ENCODE measurements at regions not wholly inside any gene's neighbourhood (a gene's known extent, or its start where the extent isn't known, plus 50 kb on each side); places are given as distances from the start of the nearest gene placed in this dataset.

GRCh38 chr1:87511449-87511848, 182.8 kb downstream of the LMO4 start:
- peaks cover 13% of the 10 kb centered on the region for H3K4me1 ChIP-seq
- H3K4me3 ChIP-seq: no peak overlapping the region
- no peak overlapping the region for H3K27ac ChIP-seq
- no peak for DNase-seq
- H3K9me3 ChIP-seq (replicated peaks): no peaks in the 10 kb centered on the region
- no peaks in the 10 kb centered on the region for H3K36me3 ChIP-seq
- H3K27me3 ChIP-seq: no peaks in the 10 kb centered on the region

- DNase-seq: no peak
- Histone ChIP-seq H3K27me3 (no peaks in the 10 kb centered on the region), H3K27ac (peak overlapping the region; percentile 10; the same call in 1 of the 2 replicates), H3K4me3 (no peak overlapping the region), H3K4me1 (peaks cover 13% of the 10 kb centered on the region), H3K36me3 (no peaks in the 10 kb centered on the region), H3K9me3 (replicated peaks) (no peaks in the 10 kb centered on the region)
Observed at GRCh38 chr1:87512431-87512830, 183.8 kb downstream of the LMO4 start.

- no peaks in the 10 kb centered on the region for H3K36me3 ChIP-seq
- peaks cover 13% of the 10 kb centered on the region for H3K4me1 ChIP-seq
- peak; percentile 27 to 76 for DNase-seq
- no peaks in the 10 kb centered on the region for H3K9me3 ChIP-seq (replicated peaks)
- H3K27me3 ChIP-seq: no peaks in the 10 kb centered on the region
- H3K27ac ChIP-seq: peak overlapping the region; percentile 10; the same call in 1 of the 2 replicates
- peak overlapping the region; percentile 1; the same call in 1 of the 2 replicates for H3K4me3 ChIP-seq
Observed at GRCh38 chr1:87513255-87513654, 184.6 kb downstream of the LMO4 start.

DNA sequence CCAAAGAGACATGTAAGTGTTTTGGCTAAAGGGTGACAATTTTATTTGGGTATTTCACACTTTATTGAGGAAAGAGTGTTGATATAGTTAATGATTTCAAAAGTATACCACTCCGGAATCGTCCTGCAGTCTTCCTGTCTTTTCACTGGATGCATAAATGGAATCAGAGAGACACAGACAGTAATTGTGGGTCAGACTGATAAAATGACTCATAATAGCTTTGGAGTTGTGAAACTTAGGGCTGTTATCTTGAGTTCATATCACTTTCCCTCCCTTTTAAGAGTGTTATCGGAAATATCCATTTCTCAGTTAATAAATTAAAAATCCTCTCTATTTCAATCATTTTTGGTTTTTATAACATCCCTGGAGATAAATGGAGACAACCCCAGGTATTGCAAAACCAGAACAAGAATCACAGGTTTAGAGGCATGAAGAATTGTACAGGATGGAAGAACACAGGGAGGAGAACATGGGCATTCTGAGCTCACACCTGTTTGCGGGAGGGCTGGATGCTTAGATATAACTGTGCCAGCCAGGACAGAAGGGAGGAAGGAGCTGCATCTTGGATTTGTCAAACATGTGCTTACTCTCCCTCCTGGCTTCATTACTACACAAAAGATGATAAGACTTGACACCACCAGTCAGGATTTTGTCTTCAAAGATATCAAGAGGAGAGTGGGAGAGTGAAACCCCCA, 185.4 kb downstream of the LMO4 start:
- Histone ChIP-seq H3K36me3 (no peaks in the 10 kb centered on the region), H3K27me3 (no peaks in the 10 kb centered on the region), H3K9me3 (replicated peaks) (no peaks in the 10 kb centered on the region), H3K27ac (no peak overlapping the region), H3K4me1 (peaks cover 13% of the 10 kb centered on the region), H3K4me3 (no peak overlapping the region)
- DNase-seq: no peak

DNA sequence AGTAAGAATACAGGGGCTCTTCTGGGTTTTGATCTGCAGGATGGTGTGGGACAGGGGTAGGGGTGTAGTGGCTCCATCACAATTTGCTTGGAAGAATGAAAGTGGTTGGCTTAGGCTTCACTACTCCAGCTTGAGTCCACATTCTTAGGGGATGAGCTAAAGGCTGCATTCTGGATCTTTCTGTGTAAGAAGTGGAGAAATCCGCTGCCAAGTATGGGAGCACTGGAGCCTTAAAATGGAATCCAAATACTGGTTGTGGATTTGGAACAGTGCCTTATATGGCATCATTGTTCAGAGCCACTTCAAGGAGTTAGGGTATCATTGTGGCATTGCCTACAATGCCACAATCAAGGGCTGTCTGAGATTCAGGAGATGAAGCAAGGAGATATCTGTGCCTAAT, 187.1 kb downstream of the LMO4 start:
- Histone ChIP-seq H3K4me1 (peaks cover 13% of the 10 kb centered on the region), H3K27ac (no peak overlapping the region), H3K27me3 (no peaks in the 10 kb centered on the region), H3K4me3 (no peak overlapping the region), H3K36me3 (no peaks in the 10 kb centered on the region), H3K9me3 (replicated peaks) (no peaks in the 10 kb centered on the region; the same call in 1 of the 2 replicates)
- no peak for DNase-seq

DNA sequence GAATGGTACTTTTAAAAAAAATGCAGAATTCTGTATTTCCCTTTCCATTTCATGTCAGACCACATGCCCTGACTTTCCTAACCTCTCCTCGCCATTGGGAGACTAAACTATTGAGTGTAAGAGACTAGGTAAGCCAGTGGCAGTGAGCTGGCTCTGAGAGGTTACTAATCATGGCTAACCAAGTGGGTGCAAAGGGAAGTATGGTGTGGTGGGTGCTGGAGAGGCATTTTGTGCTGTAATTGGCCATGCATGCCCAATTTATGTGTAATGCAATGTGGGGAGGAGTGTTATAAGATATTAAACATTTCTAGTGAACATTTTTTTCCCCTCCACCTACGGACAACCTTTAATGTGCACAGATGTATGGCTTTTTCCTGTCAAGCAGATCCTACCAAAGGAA, 190.1 kb downstream of the LMO4 start:
- Histone ChIP-seq H3K4me1 (peaks cover 3% of the 10 kb centered on the region), H3K36me3 (no peaks in the 10 kb centered on the region), H3K4me3 (no peak overlapping the region), H3K9me3 (replicated peaks) (no peaks in the 10 kb centered on the region; the same call in 1 of the 2 replicates), H3K27ac (no peak overlapping the region), H3K27me3 (no peaks in the 10 kb centered on the region)
- DNase-seq: no peak

- H3K36me3 ChIP-seq: no peaks in the 10 kb centered on the region
- H3K4me3 ChIP-seq: no peak overlapping the region
- no peaks in the 10 kb centered on the region; the same call in 1 of the 2 replicates for H3K9me3 ChIP-seq (replicated peaks)
- no peak overlapping the region for H3K27ac ChIP-seq
- no peaks in the 10 kb centered on the region for H3K27me3 ChIP-seq
- no peak for DNase-seq
- peaks cover 3% of the 10 kb centered on the region; the same call in 1 of the 2 replicates for H3K4me1 ChIP-seq
Observed at GRCh38 chr1:87521452-87521851, 192.8 kb downstream of the LMO4 start.

DNA sequence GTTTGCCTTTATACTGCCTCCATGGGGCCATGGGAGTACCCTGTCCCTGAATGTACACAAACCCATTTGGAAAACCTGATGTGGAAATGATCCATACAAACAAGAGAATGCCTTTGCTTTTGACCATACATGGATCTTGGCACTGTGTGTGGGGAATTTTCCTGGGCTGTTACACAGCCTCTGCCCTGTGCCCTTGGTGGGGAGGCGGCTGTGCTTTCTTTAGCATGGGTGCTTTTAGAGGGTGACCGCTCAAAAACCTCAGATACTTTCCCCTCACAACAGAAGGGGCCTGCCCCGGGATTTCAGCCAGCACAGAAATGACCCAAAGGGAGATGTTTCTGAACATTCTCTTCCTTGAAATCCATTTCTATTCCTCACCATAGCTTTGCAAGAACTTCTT, 194.8 kb downstream of the LMO4 start:
- H3K4me1 ChIP-seq: peaks cover 3% of the 10 kb centered on the region; the same call in 1 of the 2 replicates
- H3K36me3 ChIP-seq: no peaks in the 10 kb centered on the region
- no peak for DNase-seq
- no peaks in the 10 kb centered on the region for H3K27me3 ChIP-seq
- no peak overlapping the region for H3K27ac ChIP-seq
- no peaks in the 10 kb centered on the region; the same call in 1 of the 2 replicates for H3K9me3 ChIP-seq (replicated peaks)
- H3K4me3 ChIP-seq: no peak overlapping the region

GRCh38 chr1:87524021-87524754, 195.5 kb downstream of the LMO4 start:
- no peaks in the 10 kb centered on the region for H3K36me3 ChIP-seq
- no peak overlapping the region for H3K4me3 ChIP-seq
- no peak overlapping the region for H3K27ac ChIP-seq
- no peaks in the 10 kb centered on the region for H3K27me3 ChIP-seq
- H3K9me3 ChIP-seq (replicated peaks): no peaks in the 10 kb centered on the region; the same call in 1 of the 2 replicates
- peaks cover 3% of the 10 kb centered on the region; the same call in 1 of the 2 replicates for H3K4me1 ChIP-seq
- peak; percentile 21 to 25 for DNase-seq

- H3K36me3 ChIP-seq: no peaks in the 10 kb centered on the region
- no peaks in the 10 kb centered on the region; the same call in 1 of the 2 replicates for H3K4me1 ChIP-seq
- H3K9me3 ChIP-seq (replicated peaks): no peaks in the 10 kb centered on the region
- no peak for DNase-seq
- no peak overlapping the region for H3K27ac ChIP-seq
- no peaks in the 10 kb centered on the region for H3K27me3 ChIP-seq
- H3K4me3 ChIP-seq: no peak overlapping the region
Observed at GRCh38 chr1:87528754-87529517, 200.3 kb downstream of the LMO4 start.

DNA sequence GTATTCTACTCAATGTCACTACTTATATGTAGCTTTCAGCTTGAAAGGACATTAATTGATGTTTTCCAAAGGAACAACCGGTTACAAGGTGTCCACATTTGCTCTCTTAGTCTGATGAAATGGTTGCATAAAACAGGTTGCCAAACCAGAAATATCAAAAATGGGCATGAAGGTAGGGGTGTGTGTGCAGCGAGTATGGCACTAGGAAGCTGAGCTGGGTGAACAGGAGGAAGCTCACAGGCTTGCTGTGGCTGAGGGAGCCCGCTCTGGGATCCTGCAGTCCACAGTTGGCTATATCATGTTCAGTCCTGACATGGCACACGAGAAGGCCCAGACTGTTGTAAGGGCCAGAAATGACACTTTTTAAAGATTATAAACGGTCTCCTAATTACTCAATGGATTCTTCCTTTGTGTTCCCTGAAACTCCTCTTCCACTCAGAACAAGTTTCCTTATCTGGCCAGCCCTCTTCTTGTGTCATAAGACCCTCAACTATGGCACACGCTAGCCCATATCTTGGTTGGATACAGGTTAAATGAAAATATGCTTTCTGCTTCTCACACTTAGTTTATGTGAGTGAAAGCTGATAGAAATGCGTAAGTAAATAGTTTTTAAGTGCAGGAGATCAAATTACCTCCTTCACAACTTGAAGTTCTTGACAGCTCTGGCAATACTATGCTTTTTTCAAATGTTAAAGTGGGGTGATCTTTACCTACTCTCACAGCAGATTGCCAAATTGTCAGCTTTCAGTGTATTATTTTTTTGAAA, 201.5 kb downstream of the LMO4 start:
- Histone ChIP-seq H3K27me3 (no peaks in the 10 kb centered on the region), H3K4me3 (no peak overlapping the region), H3K27ac (no peak overlapping the region), H3K36me3 (no peaks in the 10 kb centered on the region), H3K9me3 (replicated peaks) (no peaks in the 10 kb centered on the region), H3K4me1 (no peaks in the 10 kb centered on the region; the same call in 1 of the 2 replicates)
- no peak for DNase-seq

- no peaks in the 10 kb centered on the region for H3K27me3 ChIP-seq
- no peak overlapping the region for H3K27ac ChIP-seq
- H3K4me1 ChIP-seq: no peaks in the 10 kb centered on the region
- DNase-seq: no peak
- H3K4me3 ChIP-seq: no peak overlapping the region
- no peaks in the 10 kb centered on the region for H3K9me3 ChIP-seq (replicated peaks)
- H3K36me3 ChIP-seq: no peaks in the 10 kb centered on the region
Observed at GRCh38 chr1:87535551-87535950, 206.9 kb downstream of the LMO4 start.

DNA sequence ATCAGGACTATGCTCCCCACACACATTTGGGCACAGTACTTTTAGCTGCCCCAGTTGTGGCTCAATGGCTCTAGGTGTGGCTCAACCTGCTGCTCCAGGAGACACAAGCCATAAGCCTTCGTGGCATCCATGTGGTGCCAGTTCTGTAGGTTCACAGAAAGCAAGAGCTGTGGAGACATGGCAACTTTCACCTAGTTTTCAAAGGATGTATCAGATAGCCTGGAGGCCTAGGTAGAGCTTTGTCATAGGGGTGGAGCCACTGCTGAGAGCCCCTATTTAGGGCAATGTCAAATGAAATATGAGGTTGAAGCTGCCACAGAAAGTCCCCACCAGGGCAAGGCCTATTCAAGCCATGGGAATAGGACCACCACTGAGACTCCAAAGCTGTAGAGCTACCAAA, 210.5 kb downstream of the LMO4 start:
- H3K4me3 ChIP-seq: no peak overlapping the region
- H3K4me1 ChIP-seq: no peaks in the 10 kb centered on the region
- H3K9me3 ChIP-seq (replicated peaks): 0 out of 2 replicates have a peak, but pooled peaks cover 6% of the 10 kb centered on the region
- no peaks in the 10 kb centered on the region for H3K27me3 ChIP-seq
- H3K36me3 ChIP-seq: no peaks in the 10 kb centered on the region
- no peak overlapping the region for H3K27ac ChIP-seq
- no peak for DNase-seq

DNA sequence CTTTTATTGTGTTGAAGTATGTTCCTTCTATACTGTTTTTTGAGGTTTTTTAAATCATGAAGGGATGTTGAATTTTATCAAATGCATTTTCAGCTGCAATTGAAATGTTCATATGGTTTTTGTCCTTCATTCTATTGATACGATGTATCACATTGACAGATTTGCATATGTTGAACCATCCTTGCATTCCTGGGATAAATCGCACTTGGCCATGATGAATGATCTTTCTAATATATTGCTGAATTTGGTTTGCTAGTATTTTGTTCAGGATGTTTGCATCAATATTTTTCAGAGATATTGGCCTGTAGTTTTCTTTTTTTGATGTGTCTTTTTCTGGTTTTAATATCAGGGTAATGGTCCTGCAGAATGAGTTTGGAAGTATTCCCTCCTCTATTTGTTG, 214.0 kb downstream of the LMO4 start:
- Histone ChIP-seq H3K36me3 (no peaks in the 10 kb centered on the region), H3K4me1 (no peaks in the 10 kb centered on the region), H3K9me3 (replicated peaks) (0 out of 2 replicates have a peak, but pooled peaks cover 6% of the 10 kb centered on the region), H3K27me3 (no peaks in the 10 kb centered on the region), H3K27ac (no peak overlapping the region), H3K4me3 (no peak overlapping the region)
- no peak for DNase-seq

Measured in SJCRH30 (cell line).